GM12878 (cell line): ENCODE measurements at regions not wholly inside any gene's neighbourhood (a gene's known extent, or its start where the extent isn't known, plus 50 kb on each side); places are given as distances from the start of the nearest gene placed in this dataset.

ENCODE experiments used
- ATAC-seq: fragments of 200-7000 bp; cut with Tn5 transposase; 3 replicates; pipeline ENCODE4 v1.9.1; 2020; ENCODE audit warnings: mild to moderate bottlenecking, moderate library complexity
- BruUV-seq: library from RNA; stranded (reverse); fragments of 400-500 nt; replicated peaks from 2 replicates; lab custom pipeline; 2021; lab: Mats Ljungman, UMichigan
- CTCF ChIA-PET: fragments of 300-600 bp; sonication (Branson Sonifier 250); formaldehyde crosslinking; extraction: SDS; loops from one replicate; lab custom pipeline; 2021; ENCODE audit warnings: inconsistent platforms; lab: Yijun Ruan, JAX
- POLR2A ChIA-PET: fragments of 350-600 bp; formaldehyde crosslinking; extraction: SDS; loops from one replicate; lab custom pipeline; 2021; ENCODE audit warnings: inconsistent platforms; lab: Charles Lee
- RAD21 ChIA-PET: fragments of 300-600 bp; sonication (Branson Sonifier 250); formaldehyde crosslinking; loops from one replicate; lab custom pipeline; 2023; ENCODE audit warnings: antibody characterized with exemption; ENCODE audit not compliant: unreplicated experiment; lab: Charles Lee
- SMC1A ChIA-PET: fragments of 300-600 bp; sonication (Branson Sonifier 250); formaldehyde crosslinking; loops from one replicate; lab custom pipeline; 2023; ENCODE audit not compliant: unreplicated experiment, uncharacterized antibody; lab: Charles Lee
- DNase-seq: peaks from one replicate; pipeline ENCODE4 v3.0.0-alpha.2; 2011; ENCODE audit warnings: low read depth, low spot score
- FAIRE-seq: peaks from 3 replicates; lab custom pipeline; 2011; peaks lifted over from hg19 to GRCh38; lab: Jason Lieb, UNC
- H2AFZ ChIP-seq: 2 replicates; pipeline ENCODE4 v1.6.0; 2011; ENCODE audit warnings: low read depth, low read length, control low read depth; ENCODE audit not compliant: control insufficient read depth
- H3K27ac ChIP-seq: 2 replicates; pipeline ENCODE4 v1.5.1; 2011; ENCODE audit warnings: control low read depth; ENCODE audit not compliant: control insufficient read depth, insufficient read depth
- H3K27me3 ChIP-seq, 2 experiments: replicated peaks in 1 of 2; 2 replicates each; pipeline versions ENCODE4 v1.6.0 to v1.6.1; 2011; ENCODE audit warnings: low read length in 1 of 2; ENCODE audit not compliant: control insufficient read depth in 2 of 2, insufficient read depth in 2 of 2
- H3K36me3 ChIP-seq, 2 experiments: 2 replicates each; pipeline ENCODE4 v1.5.1; 2011; ENCODE audit warnings: low read length in 1 of 2; ENCODE audit not compliant: control insufficient read depth in 2 of 2, insufficient read depth in 2 of 2
- H3K4me1 ChIP-seq: 2 replicates; pipeline ENCODE4 v1.6.1; 2011; ENCODE audit warnings: mild to moderate bottlenecking, low read length, moderate library complexity, mixed read lengths; ENCODE audit not compliant: control insufficient read depth, insufficient read depth
- H3K4me2 ChIP-seq: 2 replicates; pipeline ENCODE4 v1.6.0; 2011; ENCODE audit warnings: control low read depth; ENCODE audit not compliant: control insufficient read depth, insufficient read depth
- H3K4me3 ChIP-seq: fragments of 200-600 bp; sonication (generic); 2 replicates; pipeline ENCODE4 v1.5.1; 2016
- H3K79me2 ChIP-seq: 2 replicates; pipeline ENCODE4 v1.6.0; 2011; ENCODE audit warnings: low read length; ENCODE audit not compliant: control insufficient read depth, insufficient read depth
- H3K9ac ChIP-seq: 2 replicates; pipeline ENCODE4 v1.8.0; 2011; ENCODE audit warnings: low read length, control low read depth, mixed read lengths; ENCODE audit not compliant: control insufficient read depth, insufficient read depth
- H3K9me3 ChIP-seq: replicated peaks from 3 replicates; pipeline ENCODE4 v1.5.1; 2011; ENCODE audit warnings: mild to moderate bottlenecking, low read length; ENCODE audit not compliant: control insufficient read depth, insufficient read depth
- H4K20me1 ChIP-seq: 2 replicates; pipeline ENCODE4 v1.6.0; 2011; ENCODE audit not compliant: control insufficient read depth, insufficient read depth
- ATF3 ChIP-seq: IDR thresholded peaks from 2 replicates; pipeline ENCODE4 v1.6.1; 2011; ENCODE audit warnings: low read depth, mild to moderate bottlenecking, low read length, moderate library complexity, borderline replicate concordance; ENCODE audit errors: extremely low read depth
- CREM ChIP-seq: IDR thresholded peaks from 2 replicates; pipeline ENCODE4 v1.6.1; 2014; ENCODE audit warnings: antibody characterized with exemption, low read depth
- HDGF ChIP-seq: fragments of 450-650 bp; IDR thresholded peaks from 2 replicates; pipeline ENCODE4 v1.6.1; 2016; ENCODE audit warnings: antibody characterized with exemption
- HSF1 ChIP-seq: fragments of 150-350 bp; IDR thresholded peaks from 2 replicates; pipeline ENCODE4 v1.6.1; 2014; ENCODE audit warnings: mild to moderate bottlenecking, low read depth, low read length
- NFYA ChIP-seq: IDR thresholded peaks from 2 replicates; pipeline ENCODE4 v1.6.1; 2011; ENCODE audit warnings: low read depth, mild to moderate bottlenecking, low read length, improper control_type of control experiment, borderline replicate concordance
- RBBP5 ChIP-seq: fragments of 200-600 bp; sonication (generic); conservative IDR thresholded peaks from 2 replicates; pipeline ENCODE4 v1.6.1; 2016
- SKIL ChIP-seq: fragments of 450-650 bp; IDR thresholded peaks from 2 replicates; pipeline ENCODE4 v1.6.1; 2017; ENCODE audit warnings: mild to moderate bottlenecking, low read depth, inconsistent platforms; ENCODE audit not compliant: poor library complexity, severe bottlenecking
- SREBF1 ChIP-seq: IDR thresholded peaks from 2 replicates; pipeline ENCODE4 v1.6.1; 2012; ENCODE audit warnings: mild to moderate bottlenecking, low read length
- TCF12 ChIP-seq: IDR thresholded peaks from 2 replicates; pipeline ENCODE4 v1.6.1; 2011; ENCODE audit warnings: low read depth, mild to moderate bottlenecking, low read length
- USF1 ChIP-seq: IDR thresholded peaks from 2 replicates; pipeline ENCODE4 v1.6.1; 2011; ENCODE audit warnings: borderline replicate concordance, low read depth, mild to moderate bottlenecking, moderate library complexity, mixed read lengths, low read length; ENCODE audit not compliant: insufficient read depth; ENCODE audit errors: extremely low read length
- ZNF274 ChIP-seq: IDR thresholded peaks from one replicate; pipeline ENCODE4 v1.8.0; 2011; ENCODE audit not compliant: insufficient read length, insufficient read depth
- ZNF384 ChIP-seq: IDR thresholded peaks from 2 replicates; pipeline ENCODE4 v1.6.1; 2012; ENCODE audit warnings: low read depth, mild to moderate bottlenecking, low read length, improper control_type of control experiment, borderline replicate concordance
- WGBS: methylation state at CpG from one replicate; pipeline ENCODE4 v1.1.6; 2016; ENCODE audit warnings: low lambda C conversion rate; ENCODE audit not compliant: insufficient replicate concordance, insufficient coverage; ENCODE audit errors: missing lambda C conversion rate; 5-methylcytosine and 5-hydroxymethylcytosine counted together
- in situ Hi-C: fragments of 300-500 bp; cut with MboI; formaldehyde crosslinking; loops from 9 replicates; pipeline ENCODE4 v1.14.3; 2018; ENCODE audit warnings: mixed read lengths
- intact Hi-C: fragments of 100-400 bp; cut with micrococcal nuclease; formaldehyde crosslinking; loops from one replicate; pipeline ENCODE4 v1.14.2; 2022; ENCODE audit not compliant: unreplicated experiment

- no peak for TF ChIP-seq HSF1
- TF ChIP-seq CREM: no peak
- TF ChIP-seq, all 136 proteins: peak for 0
These were observed 147.0 kb upstream of the CDH5 start (continued) for GRCh38 chr16:66219491-66219890.

GRCh38 chr16:66212428-66212827, 154.1 kb upstream of the CDH5 start:
- no peak for ATAC-seq
- H3K9me3 ChIP-seq: no peaks in the 10 kb centered on the region
- WGBS: 15% methylated on average over 6 of the region's 6 CpGs
- H3K79me2 ChIP-seq: no peaks in the 10 kb centered on the region
- CTCF ChIA-PET: no interaction called here
- H3K4me3 ChIP-seq: no peak overlapping the region
- SMC1A ChIA-PET: no interaction called here
- POLR2A ChIA-PET: no interaction called here
- no peaks in the 10 kb centered on the region for H4K20me1 ChIP-seq
- no peaks in the 10 kb centered on the region; a peak in 2 of 4 replicates for H3K27me3 ChIP-seq
- H3K36me3 ChIP-seq: no peaks in the 10 kb centered on the region
- no peak overlapping the region for H3K27ac ChIP-seq
- BruUV-seq: no TSS peak
- H3K9ac ChIP-seq: no peak overlapping the region
- no peak overlapping the region for H3K4me2 ChIP-seq
- no peak for TF ChIP-seq RBBP5
- no peak for TF ChIP-seq NFYA
- no peak for TF ChIP-seq HDGF
- intact Hi-C loops (no loop called here), in situ Hi-C loops (no loop called here)
- H3K4me1 ChIP-seq: no peaks in the 10 kb centered on the region
- no peak for FAIRE-seq
- DNase-seq: no peak
- RAD21 ChIA-PET: no interaction called here
- no peak overlapping the region for H2AFZ ChIP-seq

GRCh38 chr16:66211651-66212050, 154.8 kb upstream of the CDH5 start:
- ChIA-PET POLR2A (no interaction called here), RAD21 (no interaction called here), SMC1A (interaction anchor here (0.6 kb wide), 1 partner anchor 1119 kb away, joined by 5 read pairs; no protein-coding TSS in a partner anchor), CTCF (no interaction called here)
- DNase-seq (no peak), ATAC-seq (no peak), FAIRE-seq (no peak)
- H3K4me2 ChIP-seq: no peak overlapping the region
- H2AFZ ChIP-seq: no peak overlapping the region
- intact Hi-C loops: no loop called here
- H3K36me3 ChIP-seq: no peaks in the 10 kb centered on the region
- H3K4me3 ChIP-seq: no peak overlapping the region
- no peaks in the 10 kb centered on the region for H4K20me1 ChIP-seq
- 33% methylated on average over 10 of the region's 10 CpGs for WGBS
- H3K9me3 ChIP-seq: no peaks in the 10 kb centered on the region
- H3K27me3 ChIP-seq: no peaks in the 10 kb centered on the region; a peak in 2 of 4 replicates
- no peaks in the 10 kb centered on the region for H3K4me1 ChIP-seq
- no peaks in the 10 kb centered on the region for H3K79me2 ChIP-seq
- H3K9ac ChIP-seq: no peak overlapping the region
- BruUV-seq: no TSS peak
- in situ Hi-C loops: no loop called here
- no peak overlapping the region for H3K27ac ChIP-seq
- TF ChIP-seq USF1 (no peak), ZNF274 (no peak), SREBF1 (no peak), TCF12 (no peak), ZNF384 (no peak), ATF3 (no peak), SKIL (no peak)
